ENCODE measurements at regions not wholly inside any gene's neighbourhood (a gene's known extent, or its start where the extent isn't known, plus 50 kb on each side); places are given as distances from the start of the nearest gene placed in this dataset.

GRCh38 chr11:91922846-91923245 lies 301.8 kb upstream of the FAT3 start:
- no peaks in the 10 kb centered on the region for H3K4me1 ChIP-seq (ENCODE audit: control insufficient read depth in 1 of 2, insufficient read depth in 2 of 2, low read length in 2 of 2)
- H3K4me3 Mint-ChIP-seq, result no peak overlapping the region

GRCh38 chr11:91921974-91922373 lies 302.6 kb upstream of the FAT3 start:
- Mint-ChIP-seq H3K36me3 (no peaks in the 10 kb centered on the region), H3K9me3 (peaks cover 0 to 24% (median 7%) of the 10 kb centered on the region in 7 donors), H3K27me3 (ENCODE audit: low read depth in 3 of 3) (no peaks in the 10 kb centered on the region), H3K27ac (no peak overlapping the region), H3K4me1 (no peaks in the 10 kb centered on the region), H3K4me3 (no peak overlapping the region)
- DNase-seq, result no peak
- WGBS (ENCODE audit: insufficient coverage), result no CpG with 5 or more reads among the region's 1 CpG
- H3K27ac ChIP-seq (ENCODE audit: low read depth in 1 of 2, low read length in 2 of 2), result no peak overlapping the region
- no peak overlapping the region for H3K4me2 ChIP-seq (replicated peaks; ENCODE audit: extremely low read depth, low read length, poor library complexity, severe bottlenecking)
- H3K4me1 ChIP-seq (ENCODE audit: control insufficient read depth in 1 of 2, insufficient read depth in 2 of 2, low read length in 2 of 2), result no peaks in the 10 kb centered on the region
- H2AFZ ChIP-seq (ENCODE audit: insufficient read depth, low read depth, low read length, poor library complexity, severe bottlenecking), result no peak overlapping the region
- intact Hi-C loops (cut with micrococcal nuclease), result no loop called here
- H3K4me3 ChIP-seq (replicated peaks in 1 of 3; ENCODE audit: low read depth in 2 of 3, low read length in 3 of 3), result no peak overlapping the region
- no peak for TF ChIP-seq CTCF (IDR thresholded peaks at IDR 0.05)
- H3K36me3 ChIP-seq (replicated peaks in 1 of 2; ENCODE audit: control insufficient read depth in 1 of 2, insufficient read depth in 2 of 2, low read length in 2 of 2), result no peaks in the 10 kb centered on the region
- no peaks in the 10 kb centered on the region for H4K20me1 ChIP-seq (ENCODE audit: insufficient read depth, low read length)
- no peaks in the 10 kb centered on the region for H3K79me2 ChIP-seq (ENCODE audit: insufficient read depth, low read length)
- no peak overlapping the region for H3K9ac ChIP-seq (ENCODE audit: insufficient read depth, low read length, poor library complexity, severe bottlenecking)
- no peaks in the 10 kb centered on the region for H3K27me3 ChIP-seq (ENCODE audit: control insufficient read depth in 2 of 2, insufficient read depth in 2 of 2, low read length in 2 of 2)
- peaks cover 0 to 5% of the 10 kb centered on the region in 2 donors for H3K9me3 ChIP-seq (replicated peaks in 1 of 2; ENCODE audit: control insufficient read depth in 1 of 2, insufficient read depth in 1 of 2, low read length in 2 of 2)

More at GRCh38 chr11:91922846-91923245, 301.8 kb upstream of the FAT3 start:
- peaks cover 0 to 24% (median 5%) of the 10 kb centered on the region in 7 donors for H3K9me3 Mint-ChIP-seq
- H3K27ac Mint-ChIP-seq, result no peak overlapping the region
- no peaks in the 10 kb centered on the region for H3K4me1 Mint-ChIP-seq
- H3K36me3 Mint-ChIP-seq, result no peaks in the 10 kb centered on the region
- Histone ChIP-seq H2AFZ (ENCODE audit: insufficient read depth, low read depth, low read length, poor library complexity, severe bottlenecking) (no peak overlapping the region), H3K36me3 (replicated peaks in 1 of 2; ENCODE audit: control insufficient read depth in 1 of 2, insufficient read depth in 2 of 2, low read length in 2 of 2) (no peaks in the 10 kb centered on the region), H3K4me2 (replicated peaks; ENCODE audit: extremely low read depth, low read length, poor library complexity, severe bottlenecking) (no peak overlapping the region), H3K27me3 (ENCODE audit: control insufficient read depth in 2 of 2, insufficient read depth in 2 of 2, low read length in 2 of 2) (no peaks in the 10 kb centered on the region), H3K9ac (ENCODE audit: insufficient read depth, low read length, poor library complexity, severe bottlenecking) (no peak overlapping the region), H3K4me3 (replicated peaks in 1 of 3; ENCODE audit: low read depth in 2 of 3, low read length in 3 of 3) (no peak overlapping the region), H4K20me1 (ENCODE audit: insufficient read depth, low read length) (no peaks in the 10 kb centered on the region), H3K9me3 (replicated peaks in 1 of 2; ENCODE audit: control insufficient read depth in 1 of 2, insufficient read depth in 1 of 2, low read length in 2 of 2) (peaks cover 0 to 5% of the 10 kb centered on the region in 2 donors), H3K79me2 (ENCODE audit: insufficient read depth, low read length) (no peaks in the 10 kb centered on the region), H3K27ac (ENCODE audit: low read depth in 1 of 2, low read length in 2 of 2) (no peak overlapping the region)
- DNase-seq, result no peak
- H3K27me3 Mint-ChIP-seq (ENCODE audit: low read depth in 3 of 3), result no peaks in the 10 kb centered on the region
- WGBS (ENCODE audit: insufficient coverage), result 90% methylated on average over 1 of the region's 1 CpG
- intact Hi-C loops (cut with micrococcal nuclease), result no loop called here
- TF ChIP-seq CTCF (IDR thresholded peaks at IDR 0.05), result no peak

Data from CD14-positive monocyte (primary cell).